ENCODE measurements at regions not wholly inside any gene's neighbourhood (a gene's known extent, or its start where the extent isn't known, plus 50 kb on each side); places are given as distances from the start of the nearest gene placed in this dataset.

DNA sequence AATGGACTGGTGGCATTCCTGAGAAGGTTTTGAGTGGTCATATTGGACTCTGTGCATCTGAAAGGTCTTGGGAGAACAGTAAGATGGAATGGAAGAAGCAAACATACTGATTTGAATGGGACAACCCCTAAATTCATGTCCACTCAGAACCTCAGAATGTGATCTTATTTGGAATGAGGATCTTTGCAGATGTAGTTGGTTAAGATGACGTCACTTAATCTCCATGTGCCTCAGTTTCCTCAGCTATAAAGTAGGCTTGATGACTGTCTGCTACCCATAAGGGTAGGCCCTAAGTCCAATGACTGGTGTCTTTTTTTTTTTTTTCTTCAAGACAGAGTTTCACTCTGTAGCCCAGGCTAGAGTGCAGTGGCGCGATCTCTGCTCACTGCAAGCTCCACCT is 71.1 kb upstream of the SOX21 start:
- Histone ChIP-seq H3K79me2 (ENCODE audit: control insufficient read depth, insufficient read depth, low read length) (no peaks in the 10 kb centered on the region), H2AFZ (ENCODE audit: low read depth, low read length) (no peak overlapping the region), H3K27me3 (ENCODE audit: control insufficient read depth in 2 of 2, insufficient read depth in 2 of 2, low read length in 2 of 2) (no peaks in the 10 kb centered on the region), H3K9me3 (replicated peaks; ENCODE audit: control insufficient read depth, insufficient read depth, low read depth, low read length) (no peaks in the 10 kb centered on the region), H3K9me1 (ENCODE audit: control insufficient read depth, insufficient read depth, low read length) (no peaks in the 10 kb centered on the region), H3K27ac (ENCODE audit: extremely low read depth, low read depth, low read length) (no peak overlapping the region), H3K9ac (ENCODE audit: insufficient read depth in 1 of 2, low read depth in 2 of 2, low read length in 2 of 2) (no peak overlapping the region), H3K36me3 (ENCODE audit: control insufficient read depth, insufficient read depth, low read length) (no peaks in the 10 kb centered on the region), H4K20me1 (replicated peaks; ENCODE audit: control insufficient read depth, insufficient read depth, low read length) (no peaks in the 10 kb centered on the region), H3K4me3 (no peak overlapping the region), H3K4me1 (replicated peaks in 1 of 2; ENCODE audit: control insufficient read depth in 2 of 2, insufficient read depth in 2 of 2, low read length in 2 of 2) (no peaks in the 10 kb centered on the region), H3K4me2 (ENCODE audit: insufficient read depth, low read length) (no peak overlapping the region)
- no peak for TF ChIP-seq SMAD3 (CRISPR knock-in tag; conservative IDR thresholded peaks at IDR 0.05)
- no peak for TF ChIP-seq CHAMP1 (IDR thresholded peaks at IDR 0.05)
- no peak for TF ChIP-seq BCL6 (CRISPR knock-in tag; IDR thresholded peaks at IDR 0.05)
- no peak for TF ChIP-seq ATF1 (CRISPR knock-in tag; IDR thresholded peaks at IDR 0.05)
- peak; percentile 34; the same call in 1 of the 2 replicates for TF ChIP-seq ATF1 (tag; IDR thresholded peaks at IDR 0.05)
- TF ChIP-seq ZNF146 (CRISPR knock-in tag; IDR thresholded peaks at IDR 0.05; ENCODE audit: unreplicated experiment): no peak
- no peak for TF ChIP-seq SIN3B (IDR thresholded peaks at IDR 0.05; ENCODE audit: low read depth)
- TF ChIP-seq ARID1B (IDR thresholded peaks at IDR 0.05): no peak
- TF ChIP-seq GATA2 (CRISPR knock-in tag; IDR thresholded peaks at IDR 0.05): no peak
- TF ChIP-seq PHTF2 (CRISPR knock-in tag; IDR thresholded peaks at IDR 0.05): no peak
- TF ChIP-seq MAFK (IDR thresholded peaks at IDR 0.05; ENCODE audit: low read length): no peak
- no peak for TF ChIP-seq BDP1 (IDR thresholded peaks at IDR 0.05; ENCODE audit: insufficient read depth, insufficient read length)
- TF ChIP-seq MECOM (CRISPR knock-in tag; IDR thresholded peaks at IDR 0.05): no peak
- no peak for TF ChIP-seq TCFL5 (CRISPR knock-in tag; conservative IDR thresholded peaks at IDR 0.05)
- TF ChIP-seq TSHZ1 (CRISPR knock-in tag; IDR thresholded peaks at IDR 0.05): no peak
- TF ChIP-seq, protein P1, sequence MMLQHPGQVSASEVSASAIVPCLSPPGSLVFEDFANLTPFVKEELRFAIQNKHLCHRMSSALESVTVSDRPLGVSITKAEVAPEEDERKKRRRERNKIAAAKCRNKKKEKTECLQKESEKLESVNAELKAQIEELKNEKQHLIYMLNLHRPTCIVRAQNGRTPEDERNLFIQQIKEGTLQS (IDR thresholded peaks at IDR 0.05): peak; percentile 23; the same call in 1 of the 2 replicates
- TF ChIP-seq, protein P1 (CRISPR knock-in tag; conservative IDR thresholded peaks at IDR 0.05): no peak
- in situ Hi-C loops (cut with MboI): no loop called here
- FAIRE-seq (no peak), DNase-seq (ENCODE audit: extremely low read depth in 1 of 4, low spot score in 3 of 4) (no peak), ATAC-seq (no peak)
- 0% methylated on average over 1 of the region's 3 CpGs for WGBS (ENCODE audit: insufficient coverage, low coverage, missing lambda C conversion rate)
- intact Hi-C loops (cut with micrococcal nuclease): no loop called here
- CTCF ChIA-PET (ENCODE audit: low intra/inter-chr PET ratio): no interaction called here
- POLR2A ChIA-PET: no interaction called here
- no TSS peak for BruUV-seq (replicated peaks)

Data from K562 (cell line).